ENCODE measurements at regions not wholly inside any gene's neighbourhood (a gene's known extent, or its start where the extent isn't known, plus 50 kb on each side); places are given as distances from the start of the nearest gene placed in this dataset.

DNA sequence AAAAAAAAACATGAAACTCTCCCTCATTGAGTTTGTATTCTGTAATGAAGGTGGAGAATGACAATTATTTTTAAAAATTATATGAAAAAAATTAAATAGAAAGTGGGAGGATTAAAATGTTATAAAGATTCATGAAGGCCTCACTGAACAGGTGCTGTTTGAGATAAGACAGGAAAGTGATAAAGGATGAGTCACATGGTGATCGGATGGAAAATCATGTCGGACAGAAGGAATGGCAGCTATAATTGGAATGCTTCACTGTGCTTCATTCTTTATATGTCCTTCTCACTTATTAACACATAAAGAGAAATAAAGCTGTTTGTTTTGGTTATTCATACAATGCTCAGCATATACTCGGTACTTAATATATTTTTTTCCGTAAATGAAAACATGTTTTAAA is 464.5 kb upstream of the RGMB start:
- Histone ChIP-seq H3K9me3 (ENCODE audit: insufficient read depth in 2 of 2, low read depth in 1 of 2, low read length in 1 of 2) (no peaks in the 10 kb centered on the region), H3K4me2 (ENCODE audit: insufficient read depth in 1 of 2, low read depth in 2 of 2, low read length in 2 of 2) (no peak overlapping the region), H4K20me1 (replicated peaks in 1 of 2; ENCODE audit: control insufficient read depth in 1 of 2, insufficient read depth in 2 of 2, low read length in 2 of 2) (no peaks in the 10 kb centered on the region), H4K8ac (ENCODE audit: extremely low read depth, insufficient read depth, low read length) (no peak overlapping the region), H3K36me3 (ENCODE audit: control insufficient read depth in 2 of 4, insufficient read depth in 4 of 4, low read length in 3 of 4) (no peaks in the 10 kb centered on the region), H2BK12ac (ENCODE audit: low read depth, low read length) (no peak overlapping the region), H3K23ac (ENCODE audit: insufficient read length) (no peak overlapping the region), H3K4me1 (replicated peaks in 1 of 4; ENCODE audit: control insufficient read depth in 3 of 4, insufficient read depth in 4 of 4, low read length in 3 of 4) (peaks cover 0 to 9% (median 4%) of the 10 kb centered on the region in 4 experiments; a peak in 6 of 7 replicates), H3K56ac (replicated peaks; ENCODE audit: insufficient read length, low read depth, low read length) (no peak overlapping the region), H2BK20ac (ENCODE audit: low read length) (no peak overlapping the region), H3K9ac (replicated peaks in 1 of 4; ENCODE audit: extremely low read depth in 1 of 4, low read depth in 3 of 4, low read length in 3 of 4) (no peak overlapping the region), H3K18ac (ENCODE audit: extremely low read depth, low read length) (no peak overlapping the region), H2AK5ac (ENCODE audit: low read depth, low read length) (no peak overlapping the region), H3K27me3 (replicated peaks in 1 of 4; ENCODE audit: control insufficient read depth in 3 of 4, extremely low read depth in 1 of 4, insufficient read depth in 3 of 4, low read length in 3 of 4) (no peaks in the 10 kb centered on the region), H4K91ac (replicated peaks; ENCODE audit: insufficient read length, low read length) (no peak overlapping the region), H3K23me2 (ENCODE audit: low read depth, low read length) (no peaks in the 10 kb centered on the region), H3K14ac (ENCODE audit: insufficient read length) (no peak overlapping the region), H2AFZ (ENCODE audit: low read length) (no peak overlapping the region), H2BK120ac (replicated peaks; ENCODE audit: low read depth, low read length) (no peak overlapping the region), H3K27ac (ENCODE audit: low read depth, low read length) (no peak overlapping the region), H2BK5ac (ENCODE audit: low read depth, low read length) (no peak overlapping the region), H3K4me3 (ENCODE audit: extremely low read depth in 1 of 4, insufficient read depth in 2 of 4, low read depth in 3 of 4, low read length in 4 of 4) (no peak overlapping the region), H3K79me2 (ENCODE audit: control insufficient read depth in 1 of 2, insufficient read depth in 2 of 2, low read length in 2 of 2) (no peaks in the 10 kb centered on the region), H3K79me1 (ENCODE audit: low read depth, low read length) (no peaks in the 10 kb centered on the region), H2BK15ac (ENCODE audit: low read length) (no peak overlapping the region), H4K5ac (ENCODE audit: insufficient read length, low read depth, low read length) (no peak overlapping the region), H3K4ac (replicated peaks; ENCODE audit: insufficient read length, low read depth, low read length) (no peak overlapping the region)
- ChIA-PET POLR2A (ENCODE audit: partially characterized antibody) (no interaction called here), CTCF (ENCODE audit: partially characterized antibody) (interaction anchor here (1.0 to 1.1 kb wide), 2 partner anchors 14 to 472 kb away, joined by 3 read pairs; no protein-coding TSS in a partner anchor)
- FAIRE-seq (no peak), DNase-seq (ENCODE audit: low read depth in 1 of 2, low spot score in 2 of 2) (no peak)
- WGBS, 2 experiments (ENCODE audit: extremely low coverage in 1 of 2, insufficient coverage in 1 of 2, insufficient read length in 1 of 2, insufficient replicate concordance in 2 of 2, low coverage in 1 of 2, low lambda C conversion rate in 2 of 2, missing lambda C conversion rate in 1 of 2) = 100% methylated on average over 4 of the region's 4 CpGs; no CpG with 5 or more reads in 1 of the 2 experiments
- TF ChIP-seq KDM4A (IDR thresholded peaks at IDR 0.05; ENCODE audit: low read depth, low read length, severe bottlenecking) (no peak), CHD1 (IDR thresholded peaks at IDR 0.05; ENCODE audit: low read depth, low read length) (no peak), TAF1 (IDR thresholded peaks at IDR 0.05; ENCODE audit: low read depth, low read length) (no peak), YY1 (IDR thresholded peaks at IDR 0.05; ENCODE audit: low read depth, low read length) (no peak), BRCA1 (IDR thresholded peaks at IDR 0.05; ENCODE audit: low read depth, low read length) (no peak), PHF8 (conservative IDR thresholded peaks at IDR 0.05; ENCODE audit: low read depth, low read length) (no peak), TBP (IDR thresholded peaks at IDR 0.05; ENCODE audit: low read depth, low read length) (no peak), USF2 (IDR thresholded peaks at IDR 0.05; ENCODE audit: low read length) (no peak), RNF2 (IDR thresholded peaks at IDR 0.05; ENCODE audit: borderline replicate concordance, low read depth, low read length, missing control alignments, poor library complexity, severe bottlenecking) (no peak), EP300 (IDR thresholded peaks at IDR 0.05; ENCODE audit: borderline replicate concordance in 1 of 2, low read depth in 2 of 2, low read length in 2 of 2) (no peak)
- TF ChIP-seq, protein P1, sequence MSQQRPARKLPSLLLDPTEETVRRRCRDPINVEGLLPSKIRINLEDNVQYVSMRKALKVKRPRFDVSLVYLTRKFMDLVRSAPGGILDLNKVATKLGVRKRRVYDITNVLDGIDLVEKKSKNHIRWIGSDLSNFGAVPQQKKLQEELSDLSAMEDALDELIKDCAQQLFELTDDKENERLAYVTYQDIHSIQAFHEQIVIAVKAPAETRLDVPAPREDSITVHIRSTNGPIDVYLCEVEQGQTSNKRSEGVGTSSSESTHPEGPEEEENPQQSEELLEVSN (IDR thresholded peaks at IDR 0.05) = no peak

Measured in H1 (cell line).